GM12878 (cell line): ENCODE measurements at regions not wholly inside any gene's neighbourhood (a gene's known extent, or its start where the extent isn't known, plus 50 kb on each side); places are given as distances from the start of the nearest gene placed in this dataset.

ENCODE experiments used
- ATAC-seq: fragments of 200-7000 bp; cut with Tn5 transposase; 3 replicates; pipeline ENCODE4 v1.9.1; 2020; ENCODE audit warnings: mild to moderate bottlenecking, moderate library complexity
- BruUV-seq: library from RNA; stranded (reverse); fragments of 400-500 nt; replicated peaks from 2 replicates; lab custom pipeline; 2021; lab: Mats Ljungman, UMichigan
- CTCF ChIA-PET: fragments of 300-600 bp; sonication (Branson Sonifier 250); formaldehyde crosslinking; extraction: SDS; loops from one replicate; lab custom pipeline; 2021; ENCODE audit warnings: inconsistent platforms; lab: Yijun Ruan, JAX
- POLR2A ChIA-PET: fragments of 350-600 bp; formaldehyde crosslinking; extraction: SDS; loops from one replicate; lab custom pipeline; 2021; ENCODE audit warnings: inconsistent platforms; lab: Charles Lee
- RAD21 ChIA-PET: fragments of 300-600 bp; sonication (Branson Sonifier 250); formaldehyde crosslinking; loops from one replicate; lab custom pipeline; 2023; ENCODE audit warnings: antibody characterized with exemption; ENCODE audit not compliant: unreplicated experiment; lab: Charles Lee
- SMC1A ChIA-PET: fragments of 300-600 bp; sonication (Branson Sonifier 250); formaldehyde crosslinking; loops from one replicate; lab custom pipeline; 2023; ENCODE audit not compliant: unreplicated experiment, uncharacterized antibody; lab: Charles Lee
- DNase-seq: peaks from one replicate; pipeline ENCODE4 v3.0.0-alpha.2; 2011; ENCODE audit warnings: low read depth, low spot score
- FAIRE-seq: peaks from 3 replicates; lab custom pipeline; 2011; peaks lifted over from hg19 to GRCh38; lab: Jason Lieb, UNC
- H2AFZ ChIP-seq: 2 replicates; pipeline ENCODE4 v1.6.0; 2011; ENCODE audit warnings: low read depth, low read length, control low read depth; ENCODE audit not compliant: control insufficient read depth
- H3K27ac ChIP-seq: 2 replicates; pipeline ENCODE4 v1.5.1; 2011; ENCODE audit warnings: control low read depth; ENCODE audit not compliant: control insufficient read depth, insufficient read depth
- H3K27me3 ChIP-seq, 2 experiments: replicated peaks in 1 of 2; 2 replicates each; pipeline versions ENCODE4 v1.6.0 to v1.6.1; 2011; ENCODE audit warnings: low read length in 1 of 2; ENCODE audit not compliant: control insufficient read depth in 2 of 2, insufficient read depth in 2 of 2
- H3K36me3 ChIP-seq, 2 experiments: 2 replicates each; pipeline ENCODE4 v1.5.1; 2011; ENCODE audit warnings: low read length in 1 of 2; ENCODE audit not compliant: control insufficient read depth in 2 of 2, insufficient read depth in 2 of 2
- H3K4me1 ChIP-seq: 2 replicates; pipeline ENCODE4 v1.6.1; 2011; ENCODE audit warnings: mild to moderate bottlenecking, low read length, moderate library complexity, mixed read lengths; ENCODE audit not compliant: control insufficient read depth, insufficient read depth
- H3K4me2 ChIP-seq: 2 replicates; pipeline ENCODE4 v1.6.0; 2011; ENCODE audit warnings: control low read depth; ENCODE audit not compliant: control insufficient read depth, insufficient read depth
- H3K4me3 ChIP-seq: fragments of 200-600 bp; sonication (generic); 2 replicates; pipeline ENCODE4 v1.5.1; 2016
- H3K79me2 ChIP-seq: 2 replicates; pipeline ENCODE4 v1.6.0; 2011; ENCODE audit warnings: low read length; ENCODE audit not compliant: control insufficient read depth, insufficient read depth
- H3K9ac ChIP-seq: 2 replicates; pipeline ENCODE4 v1.8.0; 2011; ENCODE audit warnings: low read length, control low read depth, mixed read lengths; ENCODE audit not compliant: control insufficient read depth, insufficient read depth
- H3K9me3 ChIP-seq: replicated peaks from 3 replicates; pipeline ENCODE4 v1.5.1; 2011; ENCODE audit warnings: mild to moderate bottlenecking, low read length; ENCODE audit not compliant: control insufficient read depth, insufficient read depth
- H4K20me1 ChIP-seq: 2 replicates; pipeline ENCODE4 v1.6.0; 2011; ENCODE audit not compliant: control insufficient read depth, insufficient read depth
- CEBPZ ChIP-seq: fragments of 150-350 bp; IDR thresholded peaks from 2 replicates; pipeline ENCODE4 v1.6.1; 2016; ENCODE audit warnings: low read depth, low read length
- EZH2 ChIP-seq: IDR thresholded peaks from 2 replicates; pipeline ENCODE4 v1.6.1; 2012; ENCODE audit warnings: low read depth, mild to moderate bottlenecking, control low read depth, inconsistent platforms, low read length, borderline replicate concordance; ENCODE audit not compliant: control insufficient read depth
- HSF1 ChIP-seq: fragments of 150-350 bp; IDR thresholded peaks from 2 replicates; pipeline ENCODE4 v1.6.1; 2014; ENCODE audit warnings: mild to moderate bottlenecking, low read depth, low read length
- RAD51 ChIP-seq: fragments of 450-650 bp; IDR thresholded peaks from 2 replicates; pipeline ENCODE4 v1.6.1; 2016; ENCODE audit warnings: moderate library complexity, mild to moderate bottlenecking, inconsistent platforms
- SPI1 ChIP-seq: IDR thresholded peaks from 2 replicates; pipeline ENCODE4 v1.6.1; 2011; ENCODE audit warnings: low read depth, mild to moderate bottlenecking, low read length, moderate library complexity, borderline replicate concordance; ENCODE audit not compliant: insufficient read depth
- STAT1 ChIP-seq: fragments of 450-650 bp; conservative IDR thresholded peaks from 2 replicates; pipeline ENCODE4 v1.6.1; 2014; ENCODE audit warnings: antibody characterized with exemption, mild to moderate bottlenecking
- ZBED1 ChIP-seq: IDR thresholded peaks from 2 replicates; pipeline ENCODE4 v1.6.1; 2016; ENCODE audit warnings: borderline replicate concordance
- ZBTB11 ChIP-seq: fragments of 450-650 bp; formaldehyde crosslinking; IDR thresholded peaks from 2 replicates; pipeline ENCODE4 v1.5.0; 2022; ENCODE audit warnings: mild to moderate bottlenecking, missing genetic modification characterization
- WGBS: methylation state at CpG from one replicate; pipeline ENCODE4 v1.1.6; 2016; ENCODE audit warnings: low lambda C conversion rate; ENCODE audit not compliant: insufficient replicate concordance, insufficient coverage; ENCODE audit errors: missing lambda C conversion rate; 5-methylcytosine and 5-hydroxymethylcytosine counted together
- in situ Hi-C: fragments of 300-500 bp; cut with MboI; formaldehyde crosslinking; loops from 9 replicates; pipeline ENCODE4 v1.14.3; 2018; ENCODE audit warnings: mixed read lengths
- intact Hi-C: fragments of 100-400 bp; cut with micrococcal nuclease; formaldehyde crosslinking; loops from one replicate; pipeline ENCODE4 v1.14.2; 2022; ENCODE audit not compliant: unreplicated experiment

GRCh38 chr3:72567474-72567873 lies 280.8 kb downstream of the SHQ1 start:
- FAIRE-seq (no peak), ATAC-seq (no peak), DNase-seq (no peak)
- Histone ChIP-seq H3K36me3 (no peaks in the 10 kb centered on the region), H3K4me3 (no peak overlapping the region), H4K20me1 (no peaks in the 10 kb centered on the region), H3K9ac (no peak overlapping the region), H3K79me2 (no peaks in the 10 kb centered on the region), H2AFZ (no peak overlapping the region), H3K4me1 (no peaks in the 10 kb centered on the region), H3K27me3 (no peaks in the 10 kb centered on the region), H3K27ac (no peak overlapping the region), H3K9me3 (no peaks in the 10 kb centered on the region), H3K4me2 (no peak overlapping the region)
- ChIA-PET RAD21 (no interaction called here), POLR2A (no interaction called here), SMC1A (no interaction called here), CTCF (interaction anchor here (1.0 to 1.5 kb wide), 2 partner anchors 11 to 252 kb away, joined by 3 read pairs; no protein-coding TSS in a partner anchor)
- TF ChIP-seq SPI1 (no peak), CEBPZ (no peak), ZBED1 (no peak), EZH2 (no peak), ZBTB11 (CRISPR knock-in tag) (no peak), RAD51 (no peak), HSF1 (no peak), STAT1 (no peak)
- BruUV-seq, result no TSS peak
- WGBS, result 39% methylated on average over 4 of the region's 4 CpGs
- in situ Hi-C loops (no loop called here), intact Hi-C loops (no loop called here)
